NCI-H69 (cell line): ENCODE measurements at regions not wholly inside any gene's neighbourhood (a gene's known extent, or its start where the extent isn't known, plus 50 kb on each side); places are given as distances from the start of the nearest gene placed in this dataset.
A peak's percentile ranks its signal among the peaks of the same experiment; 100 is the strongest.

Source experiments
- DNase-seq: peaks from one replicate; lab custom pipeline; 2025; lab: John Stamatoyannopoulos, UW

DNA sequence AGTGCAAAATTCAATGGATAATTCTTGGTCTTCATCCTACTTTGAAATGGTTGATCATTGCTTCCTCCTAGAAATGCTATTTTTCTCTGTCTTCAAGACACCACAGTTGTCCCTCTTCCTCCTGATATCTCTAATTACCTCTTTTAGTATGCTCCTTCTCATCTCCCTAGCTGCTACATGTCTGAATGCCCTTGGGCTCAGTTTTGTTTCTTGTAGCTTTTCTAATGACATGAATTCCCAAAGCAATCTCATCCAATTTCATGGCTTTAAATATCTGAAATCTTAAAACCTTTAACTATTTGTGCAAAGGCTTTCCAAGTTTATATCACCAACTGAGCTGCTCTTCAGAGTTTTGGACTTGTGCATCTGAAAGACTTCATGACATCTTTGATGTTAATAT, 120.2 kb upstream of the RGS17 start:
- no peak for DNase-seq

DNA sequence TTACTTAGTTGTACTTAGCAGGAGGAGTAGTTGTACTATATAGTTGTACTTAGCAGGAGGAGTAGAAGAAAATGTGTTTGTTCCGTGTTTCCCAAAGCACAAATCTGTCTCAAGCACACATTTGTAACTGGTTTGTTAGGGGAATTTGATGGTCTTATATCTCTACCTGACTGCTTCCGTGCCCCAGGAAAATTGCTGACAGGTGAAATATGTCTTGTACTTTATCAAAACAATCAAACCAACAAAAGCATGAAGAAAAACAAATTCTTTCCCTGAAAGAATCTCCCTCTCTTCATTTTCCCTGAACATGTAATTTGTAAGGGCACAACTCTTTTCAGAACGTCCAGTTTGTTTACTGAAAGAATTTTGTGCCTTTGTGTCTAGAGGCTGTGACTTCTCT, 106.6 kb upstream of the RGS17 start:
- DNase-seq = no peak

GRCh38 chr6:153231048-153231646, 100.1 kb upstream of the RGS17 start:
- peak; percentile 70 for DNase-seq

GRCh38 chr6:153218184-153218792, 87.2 kb upstream of the RGS17 start:
- no peak for DNase-seq

DNA sequence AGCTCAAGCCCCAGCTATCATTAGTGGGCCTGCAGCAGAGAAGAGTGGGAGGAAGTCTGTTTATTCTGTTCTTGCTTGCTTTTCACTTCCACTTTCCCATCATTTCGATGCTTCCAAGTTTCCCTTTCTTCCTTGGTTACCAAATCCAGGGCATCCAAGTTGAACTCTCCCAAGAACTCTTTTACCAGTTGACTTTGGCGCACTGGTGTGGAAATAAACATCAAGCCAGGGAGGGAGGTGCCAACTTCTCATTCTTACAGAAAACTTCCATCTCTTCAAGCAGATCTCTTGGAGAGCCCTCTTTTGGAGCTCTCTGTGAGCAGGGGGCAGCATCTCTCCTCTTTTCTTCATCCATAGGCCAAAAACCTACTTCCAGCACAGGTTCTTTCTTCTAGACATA, 85.7 kb upstream of the RGS17 start:
- no peak for DNase-seq

- DNase-seq = no peak
Measured at GRCh38 chr6:153215242-153215641, 84.2 kb upstream of the RGS17 start.

GRCh38 chr6:153214436-153214835, 83.4 kb upstream of the RGS17 start:
- no peak for DNase-seq

- no peak for DNase-seq
Measured at GRCh38 chr6:153210083-153210482, 79.0 kb upstream of the RGS17 start.

DNA sequence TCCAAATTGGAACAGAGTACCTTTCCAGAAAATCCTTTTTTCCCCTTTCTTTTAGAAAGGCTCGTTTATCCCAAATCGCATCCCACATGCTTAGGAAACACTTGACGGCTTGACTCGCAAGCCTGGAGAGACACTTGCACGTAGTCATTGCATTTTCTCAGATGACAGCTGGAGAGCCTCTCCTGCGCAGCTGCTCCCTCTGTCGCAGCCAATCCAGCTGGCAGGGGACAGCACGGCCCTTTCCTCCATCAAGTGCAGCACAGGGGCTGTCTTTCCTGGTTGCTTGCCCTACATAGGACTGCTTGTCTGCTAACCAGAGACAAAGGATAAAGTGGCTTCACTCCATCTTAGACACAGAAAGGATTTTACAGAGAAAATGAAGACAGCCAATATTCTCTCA, 77.6 kb upstream of the RGS17 start:
- peak; percentile 63 for DNase-seq

GRCh38 chr6:153207617-153208016, 76.5 kb upstream of the RGS17 start:
- no peak for DNase-seq

GRCh38 chr6:153207006-153207405, 75.9 kb upstream of the RGS17 start:
- no peak for DNase-seq

DNA sequence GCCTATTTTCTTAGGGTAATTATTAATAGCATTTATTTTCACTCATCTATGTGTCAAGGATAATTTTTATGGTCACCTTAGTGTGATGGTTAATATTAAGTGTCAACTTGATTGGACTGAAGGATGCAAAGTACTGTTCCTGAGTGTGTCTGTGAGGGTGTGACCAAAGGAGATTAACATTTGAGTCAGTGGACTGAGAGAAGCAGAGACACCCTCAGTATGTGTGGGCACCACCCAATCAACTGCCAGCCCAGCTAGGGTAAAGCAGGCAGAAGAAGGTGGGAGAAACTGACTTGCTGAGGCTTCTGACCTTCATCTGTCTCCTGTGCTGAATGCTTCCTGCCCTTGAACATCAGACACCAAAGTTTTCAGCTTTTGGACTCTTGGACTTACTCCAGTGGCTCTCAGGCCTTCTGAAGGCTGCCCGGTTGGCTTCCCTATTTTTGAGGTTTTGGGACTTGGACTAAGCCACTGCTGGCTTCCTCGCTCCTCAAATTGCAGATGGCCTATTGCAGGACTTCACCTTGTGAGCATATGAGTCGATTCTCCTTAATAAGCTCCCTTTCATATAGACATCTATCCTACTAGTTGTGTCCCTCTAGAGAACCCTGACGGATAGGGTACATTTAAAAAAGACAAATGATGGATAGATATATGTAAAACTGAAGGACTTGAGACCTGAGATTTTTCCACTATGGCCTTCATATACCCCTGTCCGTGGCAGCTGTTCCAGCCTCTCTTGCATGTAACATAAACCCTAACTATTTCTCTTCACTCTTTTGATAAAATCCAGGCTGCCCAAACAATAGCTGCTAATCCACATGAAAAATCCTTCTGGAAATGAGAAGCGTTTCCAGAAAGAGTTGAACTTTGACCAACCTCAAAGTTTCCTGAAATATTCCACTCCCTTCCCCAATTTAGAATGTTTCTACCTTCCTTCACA, 62.1 kb upstream of the RGS17 start:
- DNase-seq = no peak

DNA sequence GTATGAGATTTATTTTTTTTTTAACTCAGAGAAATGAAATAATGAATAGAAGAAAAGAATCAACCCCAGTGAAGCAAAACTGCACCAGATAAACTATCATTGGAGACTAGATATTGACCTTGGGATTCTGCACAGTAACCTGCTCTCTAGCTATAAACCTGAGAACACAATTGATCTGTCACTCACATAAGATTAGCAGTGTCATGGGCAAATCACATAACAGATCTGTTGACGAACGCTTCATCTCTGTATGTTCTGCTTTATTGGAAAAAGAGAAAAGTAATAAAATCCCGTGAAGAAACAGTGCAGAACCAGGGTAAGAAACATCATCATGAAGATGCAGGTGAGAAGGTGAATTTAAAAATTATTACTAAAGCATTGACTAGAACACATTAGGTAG, 52.8 kb upstream of the RGS17 start:
- DNase-seq = no peak
